Central memory CD8-positive, alpha-beta T cell (primary cell): ENCODE measurements at regions not wholly inside any gene's neighbourhood (a gene's known extent, or its start where the extent isn't known, plus 50 kb on each side); places are given as distances from the start of the nearest gene placed in this dataset.

Source experiments
- ATAC-seq: fragments of 150-1000 bp; cut with Tn5 transposase; replicated peaks from 2 replicates; pipeline ENCODE4 v1.10.0; 2022; ENCODE audit warnings: mild to moderate bottlenecking, moderate FRiP score, moderate number of reproducible peaks; ENCODE audit not compliant: poor library complexity, severe bottlenecking; ENCODE audit errors: extremely low read depth
- DNase-seq, 2 donors: peaks; one replicate each; pipeline ENCODE4 v3.0.0; 2021; ENCODE audit warnings: low spot score in 2 of 2
- H3K27ac Mint-ChIP-seq: one replicate; pipeline ENCODE4 v1.8.0; 2022; ENCODE audit warnings: low read depth, mild to moderate bottlenecking, moderate library complexity, mixed read lengths
- H3K27me3 Mint-ChIP-seq: one replicate; pipeline ENCODE4 v1.8.0; 2022; ENCODE audit warnings: mixed read lengths
- H3K36me3 Mint-ChIP-seq: one replicate; pipeline ENCODE4 v1.8.0; 2022; ENCODE audit warnings: mild to moderate bottlenecking, moderate library complexity, mixed read lengths; ENCODE audit not compliant: insufficient read depth
- H3K4me1 Mint-ChIP-seq: one replicate; pipeline ENCODE4 v1.8.0; 2022; ENCODE audit warnings: mixed read lengths
- H3K4me3 Mint-ChIP-seq: one replicate; pipeline ENCODE4 v1.8.0; 2022; ENCODE audit warnings: mild to moderate bottlenecking, moderate library complexity, mixed read lengths
- H3K9me3 Mint-ChIP-seq: one replicate; pipeline ENCODE4 v1.8.0; 2022; ENCODE audit warnings: mixed read lengths

DNA sequence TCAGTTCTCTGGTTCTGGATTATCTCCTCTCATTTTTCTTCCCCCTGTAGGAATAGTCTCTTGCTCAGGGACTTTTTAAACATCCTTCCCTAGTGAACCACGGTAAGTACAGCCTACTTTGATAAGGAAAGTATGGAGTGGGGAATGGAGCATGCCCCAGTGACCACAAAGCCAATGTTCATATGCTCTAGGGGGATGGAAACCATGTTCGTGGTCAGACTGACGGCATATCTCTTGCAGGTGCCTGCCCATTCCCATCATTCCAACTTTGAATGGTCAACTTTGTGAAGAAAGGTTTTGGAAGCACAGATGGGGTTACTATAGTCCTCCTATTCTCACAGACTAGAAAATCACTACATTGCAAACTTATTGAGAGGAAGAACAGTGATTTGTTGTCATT is 332.5 kb upstream of the NCAM1 start:
- H3K4me1 Mint-ChIP-seq, result no peaks in the 10 kb centered on the region
- ATAC-seq (no peak), DNase-seq (no peak)
- H3K9me3 Mint-ChIP-seq, result no peaks in the 10 kb centered on the region
- no peaks in the 10 kb centered on the region for H3K36me3 Mint-ChIP-seq
- no peak overlapping the region for H3K4me3 Mint-ChIP-seq
- no peak overlapping the region for H3K27ac Mint-ChIP-seq
- H3K27me3 Mint-ChIP-seq, result peaks cover 10% of the 10 kb centered on the region

GRCh38 chr11:112630496-112630895 is 330.7 kb upstream of the NCAM1 start:
- no peak overlapping the region for H3K27ac Mint-ChIP-seq
- DNase-seq (no peak), ATAC-seq (no peak)
- peaks cover 24% of the 10 kb centered on the region for H3K27me3 Mint-ChIP-seq
- no peaks in the 10 kb centered on the region for H3K9me3 Mint-ChIP-seq
- H3K4me3 Mint-ChIP-seq, result no peak overlapping the region
- no peaks in the 10 kb centered on the region for H3K36me3 Mint-ChIP-seq
- no peaks in the 10 kb centered on the region for H3K4me1 Mint-ChIP-seq

- Mint-ChIP-seq H3K36me3 (no peaks in the 10 kb centered on the region), H3K27me3 (peaks cover 24% of the 10 kb centered on the region), H3K4me1 (no peaks in the 10 kb centered on the region), H3K4me3 (no peak overlapping the region), H3K9me3 (no peaks in the 10 kb centered on the region), H3K27ac (no peak overlapping the region)
- no peak for ATAC-seq
- no peak for DNase-seq
These were observed 329.9 kb upstream of the NCAM1 start for GRCh38 chr11:112631333-112631732.

- no peak for DNase-seq
- Mint-ChIP-seq H3K27ac (no peak overlapping the region), H3K4me3 (no peak overlapping the region), H3K4me1 (no peaks in the 10 kb centered on the region), H3K27me3 (peaks cover 24% of the 10 kb centered on the region), H3K36me3 (no peaks in the 10 kb centered on the region), H3K9me3 (no peaks in the 10 kb centered on the region)
- no peak for ATAC-seq
These were observed 328.2 kb upstream of the NCAM1 start for GRCh38 chr11:112632866-112633505.

DNA sequence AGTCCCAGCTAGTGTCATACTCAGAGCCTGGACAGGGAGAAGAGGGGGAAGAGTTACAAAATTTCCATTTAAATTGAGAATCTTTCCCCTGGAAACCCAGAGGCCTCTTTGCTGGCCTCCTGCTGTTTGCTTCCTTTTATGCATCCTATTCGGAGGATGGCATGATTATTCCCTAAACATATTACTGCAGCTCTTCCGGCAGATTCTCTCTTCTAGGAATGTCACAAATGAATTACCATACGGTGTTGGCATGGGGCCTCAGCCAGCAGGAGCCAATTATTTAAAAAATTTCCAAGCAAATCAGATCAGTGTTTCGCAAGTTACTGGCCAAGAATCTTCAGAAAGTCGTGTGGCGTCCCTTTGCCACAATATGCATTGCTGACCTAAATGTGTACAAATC is 326.7 kb upstream of the NCAM1 start:
- no peaks in the 10 kb centered on the region for H3K36me3 Mint-ChIP-seq
- H3K27me3 Mint-ChIP-seq, result peaks cover 34% of the 10 kb centered on the region
- no peak for DNase-seq
- ATAC-seq, result no peak
- no peaks in the 10 kb centered on the region for H3K9me3 Mint-ChIP-seq
- no peak overlapping the region for H3K27ac Mint-ChIP-seq
- H3K4me3 Mint-ChIP-seq, result no peak overlapping the region
- no peaks in the 10 kb centered on the region for H3K4me1 Mint-ChIP-seq

DNA sequence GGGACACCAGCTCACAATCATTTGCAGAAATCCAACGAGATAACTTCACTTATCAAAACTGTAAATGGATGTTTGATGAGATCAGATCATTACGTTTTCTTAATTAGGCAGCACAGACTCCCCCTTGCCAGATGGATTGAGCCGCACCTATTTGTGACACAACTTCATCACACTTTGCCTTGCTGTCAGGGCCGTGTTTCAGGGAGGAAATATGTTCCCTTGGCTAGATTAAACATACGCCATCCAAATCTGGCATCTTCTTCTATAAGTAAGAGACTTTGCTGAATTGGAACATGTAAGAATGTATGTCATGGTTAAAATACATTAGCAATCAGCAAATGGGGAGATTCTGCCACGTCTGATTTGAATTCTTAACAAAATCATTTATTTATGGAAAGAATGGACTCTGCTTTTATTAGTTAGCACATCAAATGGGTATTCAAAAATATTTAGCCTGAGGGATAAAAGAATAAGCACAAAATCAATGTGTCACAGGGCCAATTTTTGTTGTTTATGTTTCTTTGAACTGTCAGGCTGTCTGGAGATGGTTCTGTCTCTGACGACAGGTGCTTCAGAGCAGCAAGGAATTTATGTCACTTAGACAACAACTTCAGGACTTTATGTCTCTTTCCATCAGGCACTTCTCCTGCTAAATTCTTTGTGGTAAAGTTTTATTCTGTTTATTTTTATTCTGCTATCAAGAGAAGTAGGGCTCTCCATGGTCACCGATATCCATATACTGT is 326.1 kb upstream of the NCAM1 start:
- H3K9me3 Mint-ChIP-seq, result no peaks in the 10 kb centered on the region
- H3K27me3 Mint-ChIP-seq, result peaks cover 34% of the 10 kb centered on the region
- H3K4me1 Mint-ChIP-seq, result no peaks in the 10 kb centered on the region
- ATAC-seq, result no peak
- no peak overlapping the region for H3K27ac Mint-ChIP-seq
- no peaks in the 10 kb centered on the region for H3K36me3 Mint-ChIP-seq
- no peak for DNase-seq
- no peak overlapping the region for H3K4me3 Mint-ChIP-seq

DNA sequence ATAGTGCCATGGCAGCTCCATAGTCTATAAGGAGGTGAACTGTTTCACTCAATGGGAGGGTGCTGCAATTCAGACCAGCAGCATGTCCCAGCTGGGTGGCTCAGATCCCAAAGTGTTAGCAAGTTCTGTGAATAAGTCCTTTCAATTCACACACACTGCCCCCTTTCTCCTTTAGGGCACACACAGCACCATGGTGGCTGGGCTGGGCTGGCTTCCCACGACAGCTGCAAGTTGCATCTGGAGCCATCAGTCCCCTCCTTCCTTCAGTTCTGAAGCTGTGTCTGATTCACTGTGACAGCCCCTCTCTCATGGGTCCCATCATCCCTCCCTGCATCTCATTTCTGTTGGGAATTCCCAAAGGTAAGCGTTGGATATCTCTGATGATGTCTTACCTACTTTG is 324.1 kb upstream of the NCAM1 start:
- Mint-ChIP-seq H3K27me3 (peaks cover 34% of the 10 kb centered on the region), H3K4me1 (no peaks in the 10 kb centered on the region), H3K36me3 (no peaks in the 10 kb centered on the region), H3K27ac (no peak overlapping the region), H3K4me3 (no peak overlapping the region), H3K9me3 (peaks cover 2% of the 10 kb centered on the region)
- DNase-seq (no peak), ATAC-seq (no peak)

- no peak overlapping the region for H3K27ac Mint-ChIP-seq
- peaks cover 9% of the 10 kb centered on the region for H3K9me3 Mint-ChIP-seq
- H3K36me3 Mint-ChIP-seq, result no peaks in the 10 kb centered on the region
- no peak overlapping the region for H3K4me3 Mint-ChIP-seq
- no peaks in the 10 kb centered on the region for H3K4me1 Mint-ChIP-seq
- no peak for ATAC-seq
- DNase-seq, result no peak
- peaks cover 34% of the 10 kb centered on the region for H3K27me3 Mint-ChIP-seq
These were observed 323.3 kb upstream of the NCAM1 start for GRCh38 chr11:112637876-112638275.

- H3K4me3 Mint-ChIP-seq, result no peak overlapping the region
- H3K9me3 Mint-ChIP-seq, result peaks cover 11% of the 10 kb centered on the region
- DNase-seq (no peak), ATAC-seq (no peak)
- H3K36me3 Mint-ChIP-seq, result no peaks in the 10 kb centered on the region
- no peaks in the 10 kb centered on the region for H3K4me1 Mint-ChIP-seq
- H3K27me3 Mint-ChIP-seq, result peaks cover 22% of the 10 kb centered on the region
- H3K27ac Mint-ChIP-seq, result no peak overlapping the region
These were observed 321.8 kb upstream of the NCAM1 start for GRCh38 chr11:112639469-112639868.

DNA sequence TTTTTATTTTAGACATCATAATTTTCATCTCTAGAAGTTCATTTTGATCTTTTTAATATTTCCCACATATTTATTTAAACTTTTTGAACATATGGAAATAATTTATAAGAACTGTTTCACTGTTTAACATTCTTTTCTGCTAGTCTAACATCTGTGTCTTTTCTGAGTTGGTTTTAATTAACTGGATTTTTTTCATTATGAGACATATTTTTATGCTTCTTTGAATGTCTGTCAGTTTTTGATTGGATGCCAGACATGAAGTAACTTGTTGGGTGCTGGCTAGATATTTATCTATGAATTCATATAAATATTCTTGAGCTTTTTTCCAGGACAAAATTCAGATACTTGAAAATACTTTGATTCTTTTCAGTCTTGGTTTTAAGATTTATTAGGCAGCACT is 317.8 kb upstream of the NCAM1 start:
- peaks cover 34% of the 10 kb centered on the region for H3K27me3 Mint-ChIP-seq
- ATAC-seq, result no peak
- peaks cover 11% of the 10 kb centered on the region for H3K9me3 Mint-ChIP-seq
- H3K4me3 Mint-ChIP-seq, result no peak overlapping the region
- H3K36me3 Mint-ChIP-seq, result peaks cover 2% of the 10 kb centered on the region
- no peaks in the 10 kb centered on the region for H3K4me1 Mint-ChIP-seq
- no peak for DNase-seq
- no peak overlapping the region for H3K27ac Mint-ChIP-seq

DNA sequence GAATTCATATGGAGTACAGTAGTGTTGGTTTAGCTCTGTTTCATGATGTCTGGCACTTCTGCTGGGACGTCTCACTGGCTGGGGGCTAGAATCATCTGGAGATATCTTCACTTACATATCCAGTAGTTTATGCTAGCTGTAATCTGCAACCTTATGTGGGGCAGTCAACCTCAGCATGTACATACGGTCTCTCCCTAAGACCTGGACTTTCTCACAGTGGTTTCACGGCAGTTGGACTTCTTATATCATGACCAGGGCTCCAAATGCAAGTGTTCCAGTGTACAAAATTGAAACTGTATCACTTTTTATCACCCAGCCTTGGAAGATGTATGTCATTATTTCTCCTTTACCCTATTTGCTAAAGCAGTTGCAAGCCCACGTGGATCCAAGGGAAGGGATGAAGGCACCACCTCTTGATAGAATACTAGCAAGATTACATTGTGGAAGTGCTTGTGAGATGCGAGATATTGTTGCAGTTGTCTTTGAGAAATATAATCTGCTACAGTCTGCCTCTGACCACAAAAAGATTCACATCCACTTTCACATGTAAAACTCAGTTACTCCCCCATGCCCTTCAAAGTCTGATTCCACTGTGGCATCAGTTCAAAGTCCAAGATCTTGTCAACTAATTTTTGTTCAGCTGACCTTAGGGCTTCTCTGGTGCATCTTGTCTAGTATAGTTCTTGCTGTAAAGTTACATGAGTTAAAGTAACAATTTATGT is 316.6 kb upstream of the NCAM1 start:
- Mint-ChIP-seq H3K36me3 (peaks cover 2% of the 10 kb centered on the region), H3K27me3 (peaks cover 29% of the 10 kb centered on the region), H3K4me1 (no peaks in the 10 kb centered on the region), H3K9me3 (peaks cover 11% of the 10 kb centered on the region), H3K4me3 (no peak overlapping the region), H3K27ac (no peak overlapping the region)
- ATAC-seq (no peak), DNase-seq (no peak)

- Mint-ChIP-seq H3K4me1 (no peaks in the 10 kb centered on the region), H3K27ac (no peak overlapping the region), H3K9me3 (no peaks in the 10 kb centered on the region), H3K27me3 (peaks cover 22% of the 10 kb centered on the region), H3K4me3 (no peak overlapping the region), H3K36me3 (peaks cover 2% of the 10 kb centered on the region)
- DNase-seq (no peak), ATAC-seq (no peak)
These were observed 311.4 kb upstream of the NCAM1 start for GRCh38 chr11:112649856-112650255.

- H3K36me3 Mint-ChIP-seq, result peaks cover under 1% of the 10 kb centered on the region
- peaks cover 22% of the 10 kb centered on the region for H3K27me3 Mint-ChIP-seq
- H3K9me3 Mint-ChIP-seq, result no peaks in the 10 kb centered on the region
- H3K27ac Mint-ChIP-seq, result no peak overlapping the region
- no peak for DNase-seq
- ATAC-seq, result no peak
- no peak overlapping the region for H3K4me3 Mint-ChIP-seq
- no peaks in the 10 kb centered on the region for H3K4me1 Mint-ChIP-seq
These were observed 310.7 kb upstream of the NCAM1 start for GRCh38 chr11:112650527-112650926.
